ENCODE measurements at regions not wholly inside any gene's neighbourhood (a gene's known extent, or its start where the extent isn't known, plus 50 kb on each side); places are given as distances from the start of the nearest gene placed in this dataset.
A peak's percentile ranks its signal among the peaks of the same experiment; 100 is the strongest.

DNA sequence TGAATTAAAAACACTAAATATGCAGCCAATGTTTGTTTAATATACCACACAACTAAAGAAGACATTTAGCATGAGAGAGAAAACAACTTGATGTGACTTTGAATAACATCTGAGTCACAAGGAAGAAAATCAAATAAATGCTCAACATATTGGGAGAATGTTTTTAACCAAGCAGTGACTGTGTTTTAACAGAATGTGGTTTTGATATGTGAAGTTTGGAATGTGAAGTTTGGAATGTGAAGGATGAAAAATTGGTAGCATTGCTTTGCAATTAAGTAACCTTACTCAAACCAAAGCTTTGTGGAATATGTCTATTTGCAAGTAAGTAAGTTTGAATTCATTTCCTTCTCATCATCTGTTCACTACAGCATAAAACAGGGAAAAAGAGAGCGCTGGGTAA lies 128.2 kb upstream of the DNAJC10 start:
- TF ChIP-seq, protein P1, sequence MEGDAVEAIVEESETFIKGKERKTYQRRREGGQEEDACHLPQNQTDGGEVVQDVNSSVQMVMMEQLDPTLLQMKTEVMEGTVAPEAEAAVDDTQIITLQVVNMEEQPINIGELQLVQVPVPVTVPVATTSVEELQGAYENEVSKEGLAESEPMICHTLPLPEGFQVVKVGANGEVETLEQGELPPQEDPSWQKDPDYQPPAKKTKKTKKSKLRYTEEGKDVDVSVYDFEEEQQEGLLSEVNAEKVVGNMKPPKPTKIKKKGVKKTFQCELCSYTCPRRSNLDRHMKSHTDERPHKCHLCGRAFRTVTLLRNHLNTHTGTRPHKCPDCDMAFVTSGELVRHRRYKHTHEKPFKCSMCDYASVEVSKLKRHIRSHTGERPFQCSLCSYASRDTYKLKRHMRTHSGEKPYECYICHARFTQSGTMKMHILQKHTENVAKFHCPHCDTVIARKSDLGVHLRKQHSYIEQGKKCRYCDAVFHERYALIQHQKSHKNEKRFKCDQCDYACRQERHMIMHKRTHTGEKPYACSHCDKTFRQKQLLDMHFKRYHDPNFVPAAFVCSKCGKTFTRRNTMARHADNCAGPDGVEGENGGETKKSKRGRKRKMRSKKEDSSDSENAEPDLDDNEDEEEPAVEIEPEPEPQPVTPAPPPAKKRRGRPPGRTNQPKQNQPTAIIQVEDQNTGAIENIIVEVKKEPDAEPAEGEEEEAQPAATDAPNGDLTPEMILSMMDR (IDR thresholded peaks at IDR 0.05; ENCODE audit: insufficient read depth, low read depth, low read length) = no peak
- peak; percentile 70 for DNase-seq (ENCODE audit: low read depth)
- no peak overlapping the region for H3K4me3 ChIP-seq (ENCODE audit: low read depth, low read length)

DNA sequence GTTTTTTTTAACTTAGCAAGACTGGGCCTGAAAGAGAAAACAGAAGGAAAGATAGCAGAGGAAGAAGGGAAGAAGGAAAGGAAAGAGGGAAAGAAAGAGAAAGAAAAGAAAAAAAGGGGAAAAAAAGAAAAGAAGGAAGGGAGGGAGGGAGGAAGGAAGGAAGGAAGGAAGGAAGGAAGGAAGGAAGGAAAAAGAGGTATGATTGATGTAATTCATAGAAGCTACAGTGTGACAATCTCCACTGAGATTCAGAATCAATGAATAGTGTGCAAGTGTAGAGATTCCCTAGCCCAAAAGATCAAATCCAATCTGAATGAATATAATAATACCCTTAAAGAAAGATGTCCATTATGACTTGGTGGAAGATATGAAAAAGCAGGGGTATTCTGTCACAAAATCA lies 126.9 kb upstream of the DNAJC10 start:
- no peak overlapping the region for H3K4me3 ChIP-seq (ENCODE audit: low read depth, low read length)
- TF ChIP-seq, protein P1 (IDR thresholded peaks at IDR 0.05; ENCODE audit: insufficient read depth, low read depth, low read length) = no peak
- no peak for DNase-seq (ENCODE audit: low read depth)

DNA sequence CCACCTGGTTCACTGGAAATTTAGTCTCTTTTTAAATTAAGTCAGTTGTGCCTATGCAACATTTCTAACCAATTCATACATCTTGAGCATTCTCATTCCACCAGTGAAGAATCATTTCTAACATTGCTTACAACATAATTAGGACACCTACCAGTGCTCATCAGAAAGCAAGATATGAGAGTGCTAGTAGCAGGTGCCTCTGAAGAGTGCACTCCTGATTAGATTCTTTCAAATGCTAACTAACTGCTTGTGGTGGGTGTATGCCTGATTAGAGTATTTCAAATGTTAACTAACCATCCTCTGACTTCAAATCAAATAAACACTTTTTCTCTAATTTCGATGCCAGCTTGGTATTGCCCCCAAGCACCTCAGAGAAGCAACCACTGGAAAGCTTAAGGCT lies 124.3 kb upstream of the DNAJC10 start:
- no peak for DNase-seq (ENCODE audit: low read depth)
- H3K4me3 ChIP-seq (ENCODE audit: low read depth, low read length) = no peak overlapping the region
- TF ChIP-seq, protein P1 (IDR thresholded peaks at IDR 0.05; ENCODE audit: insufficient read depth, low read depth, low read length) = no peak

DNA sequence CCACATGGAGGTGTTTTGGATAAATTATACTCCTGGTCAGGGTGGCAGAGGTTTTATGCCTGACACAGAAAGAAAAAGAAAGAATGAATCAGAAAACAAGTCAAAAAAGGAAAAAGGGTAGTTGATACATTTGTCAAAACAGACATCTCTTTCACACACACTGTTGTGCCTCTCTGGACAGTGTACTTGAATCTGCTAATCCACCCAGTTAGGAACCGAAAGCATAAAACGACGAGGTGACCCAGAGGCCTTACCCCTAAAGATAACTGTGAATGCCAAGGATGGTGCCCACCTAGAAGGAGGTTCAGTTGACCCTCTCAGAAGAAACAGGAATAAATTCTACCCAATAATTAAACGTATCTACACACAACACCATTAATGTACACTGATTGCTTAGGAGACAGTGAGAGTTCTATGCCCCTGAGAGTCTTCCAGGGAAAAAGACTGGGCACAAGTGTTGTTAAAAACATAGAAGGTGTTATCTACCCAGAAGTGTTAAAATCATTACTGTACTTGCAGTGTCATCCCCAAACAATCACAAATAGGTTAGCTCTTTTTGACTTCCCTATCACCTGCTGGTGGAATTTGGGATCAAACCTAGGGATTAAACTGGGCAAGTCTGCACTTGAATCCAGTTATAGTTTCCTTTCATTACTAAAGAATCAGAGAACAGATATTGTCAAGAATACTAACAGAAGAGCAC lies 123.2 kb upstream of the DNAJC10 start:
- H3K4me3 ChIP-seq (ENCODE audit: low read depth, low read length) = no peak overlapping the region
- no peak for DNase-seq (ENCODE audit: low read depth)
- TF ChIP-seq, protein P1 (IDR thresholded peaks at IDR 0.05; ENCODE audit: insufficient read depth, low read depth, low read length) = peak; percentile 12

DNA sequence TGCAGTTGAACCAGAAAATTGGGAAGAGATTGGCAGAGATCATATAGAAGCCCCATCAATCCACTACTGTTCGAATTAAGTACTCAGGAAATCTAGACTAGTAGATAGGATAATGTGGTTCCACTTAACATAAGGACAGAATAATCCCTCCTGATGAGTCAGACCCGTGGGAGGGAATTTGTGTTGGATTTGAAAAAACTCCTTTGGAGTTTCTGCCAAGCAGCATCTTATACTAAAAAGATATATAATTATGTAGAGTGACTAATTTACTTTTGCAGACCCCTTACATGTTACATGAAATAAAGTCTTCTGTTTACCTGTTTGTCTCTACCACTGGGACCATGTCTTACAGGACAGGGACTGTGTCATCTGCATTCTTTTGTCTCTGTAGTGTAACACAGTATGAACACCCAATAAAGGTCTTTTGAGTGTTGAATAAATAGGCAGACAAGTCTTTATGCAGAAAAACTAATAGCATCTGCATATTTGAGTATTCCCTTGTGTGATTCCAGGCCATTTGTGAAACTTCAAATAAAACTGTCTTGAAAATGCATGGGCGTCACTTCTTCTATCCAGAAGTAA lies 122.6 kb upstream of the DNAJC10 start:
- peak; percentile 84 for DNase-seq (ENCODE audit: low read depth)
- TF ChIP-seq, protein P1 (IDR thresholded peaks at IDR 0.05; ENCODE audit: insufficient read depth, low read depth, low read length) = no peak
- no peak overlapping the region for H3K4me3 ChIP-seq (ENCODE audit: low read depth, low read length)

DNA sequence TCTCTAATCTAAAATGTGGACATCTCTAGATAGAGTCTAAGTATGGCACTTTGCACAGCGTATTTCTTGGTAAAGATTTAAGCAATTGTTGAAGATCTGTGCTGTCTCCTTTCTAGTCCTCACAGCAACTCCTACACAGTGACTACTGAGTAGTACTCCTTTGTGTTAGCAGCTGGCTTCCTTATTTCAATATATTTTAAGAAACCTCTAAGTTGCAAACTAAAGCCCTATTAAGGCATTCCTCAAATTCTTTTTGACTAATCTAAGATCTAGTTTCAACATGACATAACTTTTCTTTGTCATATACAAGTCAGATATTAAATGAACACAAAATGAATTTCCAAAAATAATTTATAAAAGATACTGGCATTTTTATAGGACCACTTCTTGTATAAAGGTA lies 121.8 kb upstream of the DNAJC10 start:
- TF ChIP-seq, protein P1 (IDR thresholded peaks at IDR 0.05; ENCODE audit: insufficient read depth, low read depth, low read length) = no peak
- DNase-seq (ENCODE audit: low read depth) = peak; percentile 17
- no peak overlapping the region for H3K4me3 ChIP-seq (ENCODE audit: low read depth, low read length)
